ENCODE measurements at regions not wholly inside any gene's neighbourhood (a gene's known extent, or its start where the extent isn't known, plus 50 kb on each side); places are given as distances from the start of the nearest gene placed in this dataset.

- DNase-seq, result no peak
- TF ChIP-seq, protein P1, sequence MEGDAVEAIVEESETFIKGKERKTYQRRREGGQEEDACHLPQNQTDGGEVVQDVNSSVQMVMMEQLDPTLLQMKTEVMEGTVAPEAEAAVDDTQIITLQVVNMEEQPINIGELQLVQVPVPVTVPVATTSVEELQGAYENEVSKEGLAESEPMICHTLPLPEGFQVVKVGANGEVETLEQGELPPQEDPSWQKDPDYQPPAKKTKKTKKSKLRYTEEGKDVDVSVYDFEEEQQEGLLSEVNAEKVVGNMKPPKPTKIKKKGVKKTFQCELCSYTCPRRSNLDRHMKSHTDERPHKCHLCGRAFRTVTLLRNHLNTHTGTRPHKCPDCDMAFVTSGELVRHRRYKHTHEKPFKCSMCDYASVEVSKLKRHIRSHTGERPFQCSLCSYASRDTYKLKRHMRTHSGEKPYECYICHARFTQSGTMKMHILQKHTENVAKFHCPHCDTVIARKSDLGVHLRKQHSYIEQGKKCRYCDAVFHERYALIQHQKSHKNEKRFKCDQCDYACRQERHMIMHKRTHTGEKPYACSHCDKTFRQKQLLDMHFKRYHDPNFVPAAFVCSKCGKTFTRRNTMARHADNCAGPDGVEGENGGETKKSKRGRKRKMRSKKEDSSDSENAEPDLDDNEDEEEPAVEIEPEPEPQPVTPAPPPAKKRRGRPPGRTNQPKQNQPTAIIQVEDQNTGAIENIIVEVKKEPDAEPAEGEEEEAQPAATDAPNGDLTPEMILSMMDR (IDR thresholded peaks at IDR 0.05; ENCODE audit: low read depth, low read length), result no peak
- Histone ChIP-seq H3K9me3 (no peaks in the 10 kb centered on the region), H3K27me3 (no peaks in the 10 kb centered on the region), H3K4me1 (no peaks in the 10 kb centered on the region), H3K4me3 (ENCODE audit: low read depth, low read length) (no peak overlapping the region), H3K36me3 (no peaks in the 10 kb centered on the region)
Observed at GRCh38 chr11:22982903-22983302, 122.6 kb upstream of the CCDC179 start.

DNA sequence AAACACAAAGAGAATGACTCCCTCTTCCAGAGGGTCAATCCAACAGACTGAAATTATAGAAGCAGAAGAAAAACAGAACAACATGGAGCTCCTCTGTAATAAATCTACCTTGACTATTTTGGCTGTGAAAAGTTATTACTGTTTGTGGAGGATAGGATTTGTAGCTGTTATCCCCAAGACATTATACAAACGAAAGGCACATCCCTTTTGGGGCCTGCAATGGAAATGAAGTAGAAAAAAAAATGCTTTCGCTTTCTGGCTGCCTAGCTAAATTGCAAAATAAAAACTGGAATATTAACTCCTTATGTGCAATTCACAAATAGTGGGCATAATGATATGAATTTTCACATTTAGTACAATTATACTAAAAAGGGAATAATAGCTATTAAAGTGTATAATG lies 123.8 kb upstream of the CCDC179 start:
- no peak for DNase-seq
- Histone ChIP-seq H3K4me1 (no peaks in the 10 kb centered on the region), H3K9me3 (no peaks in the 10 kb centered on the region), H3K36me3 (no peaks in the 10 kb centered on the region), H3K4me3 (ENCODE audit: low read depth, low read length) (no peak overlapping the region), H3K27me3 (no peaks in the 10 kb centered on the region)
- TF ChIP-seq, protein P1 (IDR thresholded peaks at IDR 0.05; ENCODE audit: low read depth, low read length), result no peak

- no peak overlapping the region for H3K4me3 ChIP-seq (ENCODE audit: low read depth, low read length)
- no peak for DNase-seq
- TF ChIP-seq, protein P1 (IDR thresholded peaks at IDR 0.05; ENCODE audit: low read depth, low read length), result no peak
- H3K9me3 ChIP-seq, result no peaks in the 10 kb centered on the region
- no peaks in the 10 kb centered on the region for H3K27me3 ChIP-seq
- H3K36me3 ChIP-seq, result no peaks in the 10 kb centered on the region
- H3K4me1 ChIP-seq, result no peaks in the 10 kb centered on the region
Observed at GRCh38 chr11:22989371-22989770, 129.1 kb upstream of the CCDC179 start.

DNA sequence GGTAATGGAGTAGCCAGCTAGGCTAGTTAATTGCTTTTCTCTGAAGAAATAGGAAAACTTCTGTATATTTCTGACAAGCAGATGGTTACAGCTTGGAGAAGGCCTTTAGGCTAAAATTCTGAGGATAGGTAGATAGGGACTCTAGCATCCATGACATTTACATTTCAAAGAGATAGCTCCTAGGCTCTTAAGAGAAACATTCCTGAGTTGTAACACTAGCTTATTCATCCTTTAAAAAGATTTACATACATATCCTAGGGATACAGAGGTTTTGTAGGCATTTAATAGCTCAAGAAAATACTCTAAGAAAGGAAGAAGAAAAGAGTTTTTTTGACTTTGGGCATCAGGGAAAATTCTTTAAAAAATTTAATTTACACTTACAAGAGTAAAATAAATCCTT lies 130.9 kb upstream of the CCDC179 start:
- Histone ChIP-seq H3K4me3 (ENCODE audit: low read depth, low read length) (no peak overlapping the region), H3K9me3 (no peaks in the 10 kb centered on the region), H3K27me3 (no peaks in the 10 kb centered on the region), H3K4me1 (no peaks in the 10 kb centered on the region), H3K36me3 (no peaks in the 10 kb centered on the region)
- no peak for DNase-seq
- TF ChIP-seq, protein P1 (IDR thresholded peaks at IDR 0.05; ENCODE audit: low read depth, low read length), result no peak

DNA sequence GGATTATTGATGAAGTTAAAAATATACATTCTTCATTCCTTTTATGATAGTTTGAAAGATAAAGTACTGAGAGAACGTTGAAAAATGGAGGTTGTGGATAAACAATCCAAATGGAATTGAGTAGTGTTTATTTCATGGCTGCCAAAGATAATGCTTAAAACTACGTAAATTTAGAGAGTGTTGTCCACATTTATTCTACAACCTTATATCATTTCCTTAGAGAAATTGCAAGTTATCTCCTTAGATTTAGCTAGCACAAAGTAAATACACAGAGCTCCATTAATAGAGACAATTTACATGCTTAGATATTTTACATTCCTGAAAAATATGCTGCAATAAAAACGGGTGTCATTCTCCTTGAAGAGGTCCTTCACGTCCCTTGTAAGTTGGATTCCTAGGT lies 146.5 kb upstream of the CCDC179 start:
- DNase-seq, result no peak
- Histone ChIP-seq H3K9me3 (no peaks in the 10 kb centered on the region), H3K4me1 (no peaks in the 10 kb centered on the region), H3K36me3 (no peaks in the 10 kb centered on the region), H3K4me3 (ENCODE audit: low read depth, low read length) (no peak overlapping the region), H3K27me3 (no peaks in the 10 kb centered on the region)
- TF ChIP-seq, protein P1 (IDR thresholded peaks at IDR 0.05; ENCODE audit: low read depth, low read length), result no peak

DNA sequence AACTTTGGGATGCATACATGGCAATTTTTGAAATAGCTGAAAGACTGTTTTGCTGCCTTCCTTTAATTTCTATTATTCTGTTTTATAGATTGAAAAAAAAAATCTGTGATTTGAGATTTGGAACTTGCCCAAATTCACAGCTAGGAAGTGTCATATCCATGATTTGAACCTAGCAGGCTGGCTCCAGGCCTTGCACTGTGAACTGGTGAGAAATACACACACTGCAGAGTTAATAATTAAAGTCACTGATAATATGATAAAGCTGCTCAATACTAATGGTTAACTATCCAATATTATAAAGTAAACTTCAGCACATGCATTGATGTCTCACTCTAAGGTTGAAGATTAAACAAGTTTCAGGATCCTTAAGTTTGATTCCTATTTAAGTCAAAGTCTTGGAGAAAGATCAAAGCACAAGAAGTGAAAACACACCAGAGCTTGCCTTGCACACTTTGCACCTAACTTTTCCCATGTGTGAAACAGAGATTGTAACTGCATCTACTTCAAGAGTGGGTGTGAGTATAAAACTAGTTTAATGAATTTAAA lies 150.6 kb upstream of the CCDC179 start:
- no peaks in the 10 kb centered on the region for H3K9me3 ChIP-seq
- H3K36me3 ChIP-seq, result no peaks in the 10 kb centered on the region
- TF ChIP-seq, protein P1 (IDR thresholded peaks at IDR 0.05; ENCODE audit: low read depth, low read length), result no peak
- H3K4me1 ChIP-seq, result no peaks in the 10 kb centered on the region
- DNase-seq, result no peak
- no peak overlapping the region for H3K4me3 ChIP-seq (ENCODE audit: low read depth, low read length)
- no peaks in the 10 kb centered on the region for H3K27me3 ChIP-seq
